ENCODE measurements at regions not wholly inside any gene's neighbourhood (a gene's known extent, or its start where the extent isn't known, plus 50 kb on each side); places are given as distances from the start of the nearest gene placed in this dataset.

GRCh38 chr2:9118383-9118960 lies 88.1 kb upstream of the ASAP2 start:
- no peak for TF ChIP-seq TAF1 (IDR thresholded peaks at IDR 0.05; ENCODE audit: low read depth, low read length)
- no peak for TF ChIP-seq POLR2AphosphoS5 (IDR thresholded peaks at IDR 0.05; ENCODE audit: low read depth, low read length)
- no peak for TF ChIP-seq SPI1 (IDR thresholded peaks at IDR 0.05; ENCODE audit: low read depth, low read length)
- no peak for TF ChIP-seq PAX5 (IDR thresholded peaks at IDR 0.05; ENCODE audit: insufficient read depth, low read length, severe bottlenecking)
- TF ChIP-seq POLR2A (IDR thresholded peaks at IDR 0.05; ENCODE audit: low read depth, low read length): no peak
- no peak for TF ChIP-seq POU2F2 (IDR thresholded peaks at IDR 0.05; ENCODE audit: low read depth, low read length)
- DNase-seq (ENCODE audit: insufficient read length, low spot score) (no peak), FAIRE-seq (no peak)

- TF ChIP-seq POLR2A (IDR thresholded peaks at IDR 0.05; ENCODE audit: low read depth, low read length) (no peak), SPI1 (IDR thresholded peaks at IDR 0.05; ENCODE audit: low read depth, low read length) (no peak), POU2F2 (IDR thresholded peaks at IDR 0.05; ENCODE audit: low read depth, low read length) (no peak), POLR2AphosphoS5 (IDR thresholded peaks at IDR 0.05; ENCODE audit: low read depth, low read length) (no peak), TAF1 (IDR thresholded peaks at IDR 0.05; ENCODE audit: low read depth, low read length) (no peak), PAX5 (IDR thresholded peaks at IDR 0.05; ENCODE audit: insufficient read depth, low read length, severe bottlenecking) (no peak)
- DNase-seq (ENCODE audit: insufficient read length, low spot score) (no peak), FAIRE-seq (no peak)
These were observed 91.4 kb upstream of the ASAP2 start for GRCh38 chr2:9115229-9115628.

- TF ChIP-seq POLR2A (IDR thresholded peaks at IDR 0.05; ENCODE audit: low read depth, low read length): no peak
- no peak for TF ChIP-seq POU2F2 (IDR thresholded peaks at IDR 0.05; ENCODE audit: low read depth, low read length)
- TF ChIP-seq SPI1 (IDR thresholded peaks at IDR 0.05; ENCODE audit: low read depth, low read length): no peak
- no peak for TF ChIP-seq TAF1 (IDR thresholded peaks at IDR 0.05; ENCODE audit: low read depth, low read length)
- no peak for TF ChIP-seq PAX5 (IDR thresholded peaks at IDR 0.05; ENCODE audit: insufficient read depth, low read length, severe bottlenecking)
- no peak for TF ChIP-seq POLR2AphosphoS5 (IDR thresholded peaks at IDR 0.05; ENCODE audit: low read depth, low read length)
- no peak for DNase-seq (ENCODE audit: insufficient read length, low spot score)
- no peak for FAIRE-seq
These were observed 92.2 kb upstream of the ASAP2 start for GRCh38 chr2:9114458-9114857.

DNA sequence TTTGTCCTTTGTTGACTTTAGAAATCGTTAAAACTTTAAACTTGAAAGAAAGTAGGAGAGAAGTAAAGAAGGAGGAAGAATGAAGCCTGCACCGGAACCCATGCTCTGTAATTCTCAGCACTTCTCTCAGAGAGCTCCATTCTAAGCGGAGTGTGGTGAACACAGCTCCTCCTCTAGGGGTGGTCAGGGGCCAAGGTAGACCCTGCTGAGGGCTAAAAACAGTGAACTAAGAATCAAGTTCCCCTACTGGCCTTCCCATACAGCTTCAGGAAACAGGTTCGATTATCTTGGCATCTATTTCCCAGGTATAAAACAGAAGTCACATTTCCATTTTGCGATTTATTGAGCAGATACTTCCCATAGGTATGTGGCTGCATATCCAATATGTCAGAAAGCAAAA lies 92.7 kb upstream of the ASAP2 start:
- no peak for TF ChIP-seq POLR2A (IDR thresholded peaks at IDR 0.05; ENCODE audit: low read depth, low read length)
- no peak for TF ChIP-seq POU2F2 (IDR thresholded peaks at IDR 0.05; ENCODE audit: low read depth, low read length)
- DNase-seq (ENCODE audit: insufficient read length, low spot score) (no peak), FAIRE-seq (no peak)

DNA sequence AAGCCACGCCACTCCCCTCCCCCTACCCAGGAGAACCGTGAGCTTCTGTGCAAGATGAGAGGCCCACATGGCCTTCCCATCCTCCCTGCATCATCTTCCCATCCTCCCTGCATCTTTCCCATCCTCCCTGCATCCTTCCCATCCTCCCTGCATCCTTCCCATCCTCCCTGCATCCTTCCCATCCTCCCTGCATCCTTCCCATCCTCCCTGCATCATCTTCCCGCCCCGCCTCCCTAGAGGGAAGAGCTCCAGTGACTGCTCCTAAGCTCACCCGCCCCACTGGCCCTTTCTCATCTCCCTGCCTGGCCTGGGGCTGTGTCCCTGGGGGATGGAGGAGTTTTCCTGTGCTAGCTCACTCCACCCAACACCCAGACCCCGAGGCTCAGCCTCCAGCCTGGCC lies 93.3 kb upstream of the ASAP2 start:
- FAIRE-seq (no peak), DNase-seq (ENCODE audit: insufficient read length, low spot score) (no peak)
- TF ChIP-seq POLR2AphosphoS5 (IDR thresholded peaks at IDR 0.05; ENCODE audit: low read depth, low read length) (no peak), POLR2A (IDR thresholded peaks at IDR 0.05; ENCODE audit: low read depth, low read length) (no peak), PAX5 (IDR thresholded peaks at IDR 0.05; ENCODE audit: insufficient read depth, low read length, severe bottlenecking) (no peak), POU2F2 (IDR thresholded peaks at IDR 0.05; ENCODE audit: low read depth, low read length) (no peak), SPI1 (IDR thresholded peaks at IDR 0.05; ENCODE audit: low read depth, low read length) (no peak), TAF1 (IDR thresholded peaks at IDR 0.05; ENCODE audit: low read depth, low read length) (no peak)

DNA sequence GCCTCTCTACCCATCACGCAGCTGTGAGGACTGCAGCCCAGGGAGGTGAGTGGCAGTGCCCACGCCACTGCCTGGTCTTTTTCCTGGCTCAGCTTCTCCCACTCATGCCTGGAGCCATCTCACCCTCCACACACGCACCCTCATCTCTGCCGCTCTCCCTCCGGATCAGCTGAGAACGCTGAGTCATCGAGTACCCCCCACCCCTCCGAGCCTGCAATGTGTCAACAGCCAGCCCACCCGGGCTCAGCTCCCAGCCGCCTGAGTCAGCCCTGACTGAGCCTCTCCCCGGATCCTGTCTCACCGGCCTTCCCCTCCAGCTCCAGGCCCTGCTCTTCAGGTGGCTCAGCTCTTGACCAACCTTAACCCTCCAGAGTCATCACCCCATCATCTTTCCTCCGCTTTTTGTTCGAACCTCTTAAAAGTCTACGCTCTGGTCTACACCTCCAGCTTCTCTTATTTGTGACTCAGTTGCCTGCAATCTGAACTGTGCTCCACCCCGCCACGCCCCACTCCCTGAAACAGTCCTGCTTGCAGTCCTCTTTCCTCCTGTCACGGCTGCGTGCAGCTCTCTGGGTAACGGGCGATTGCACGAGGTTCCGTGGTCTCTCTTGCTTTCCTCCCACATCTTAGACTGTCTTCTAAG lies 94.4 kb upstream of the ASAP2 start:
- no peak for FAIRE-seq
- TF ChIP-seq PAX5 (IDR thresholded peaks at IDR 0.05; ENCODE audit: insufficient read depth, low read length, severe bottlenecking) (no peak), TAF1 (IDR thresholded peaks at IDR 0.05; ENCODE audit: low read depth, low read length) (no peak), SPI1 (IDR thresholded peaks at IDR 0.05; ENCODE audit: low read depth, low read length) (no peak), POLR2AphosphoS5 (IDR thresholded peaks at IDR 0.05; ENCODE audit: low read depth, low read length) (no peak), POLR2A (IDR thresholded peaks at IDR 0.05; ENCODE audit: low read depth, low read length) (no peak), POU2F2 (IDR thresholded peaks at IDR 0.05; ENCODE audit: low read depth, low read length) (no peak)
- no peak for DNase-seq (ENCODE audit: insufficient read length, low spot score)

GRCh38 chr2:9110893-9111569 lies 95.6 kb upstream of the ASAP2 start:
- DNase-seq (ENCODE audit: insufficient read length, low spot score) (no peak), FAIRE-seq (no peak)
- TF ChIP-seq POLR2AphosphoS5 (IDR thresholded peaks at IDR 0.05; ENCODE audit: low read depth, low read length) (no peak), SPI1 (IDR thresholded peaks at IDR 0.05; ENCODE audit: low read depth, low read length) (no peak), POU2F2 (IDR thresholded peaks at IDR 0.05; ENCODE audit: low read depth, low read length) (no peak), TAF1 (IDR thresholded peaks at IDR 0.05; ENCODE audit: low read depth, low read length) (no peak), POLR2A (IDR thresholded peaks at IDR 0.05; ENCODE audit: low read depth, low read length) (no peak), PAX5 (IDR thresholded peaks at IDR 0.05; ENCODE audit: insufficient read depth, low read length, severe bottlenecking) (no peak)

DNA sequence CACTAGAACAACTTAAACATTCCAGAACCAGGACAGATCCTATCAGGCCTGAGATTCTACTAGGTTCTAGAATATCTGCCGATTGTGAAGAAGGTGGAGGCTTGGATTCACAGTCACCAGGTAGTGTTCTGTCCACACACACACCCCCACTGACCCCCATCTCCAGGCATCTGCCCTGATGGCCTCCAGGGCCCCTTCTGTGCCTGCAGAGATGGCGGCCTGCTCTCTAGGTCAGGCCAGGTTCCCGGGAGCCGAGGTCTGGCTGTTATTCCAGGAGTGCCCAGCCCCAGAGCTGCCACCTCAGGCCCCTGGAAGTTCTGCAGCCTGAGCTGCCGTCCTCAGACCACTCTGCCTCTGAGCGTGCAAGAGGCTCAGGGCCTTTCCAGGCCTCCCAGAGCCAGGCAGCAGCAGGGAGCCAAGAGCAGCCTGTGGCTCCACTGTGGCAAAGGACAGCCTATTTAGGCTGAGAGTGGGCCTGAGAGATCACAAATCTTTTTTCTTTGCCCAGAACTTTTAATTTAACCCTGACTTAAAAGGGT lies 96.2 kb upstream of the ASAP2 start:
- no peak for DNase-seq (ENCODE audit: insufficient read length, low spot score)
- TF ChIP-seq SPI1 (IDR thresholded peaks at IDR 0.05; ENCODE audit: low read depth, low read length): no peak
- TF ChIP-seq TAF1 (IDR thresholded peaks at IDR 0.05; ENCODE audit: low read depth, low read length): no peak
- no peak for TF ChIP-seq POLR2AphosphoS5 (IDR thresholded peaks at IDR 0.05; ENCODE audit: low read depth, low read length)
- no peak for TF ChIP-seq POU2F2 (IDR thresholded peaks at IDR 0.05; ENCODE audit: low read depth, low read length)
- TF ChIP-seq POLR2A (IDR thresholded peaks at IDR 0.05; ENCODE audit: low read depth, low read length): no peak
- TF ChIP-seq PAX5 (IDR thresholded peaks at IDR 0.05; ENCODE audit: insufficient read depth, low read length, severe bottlenecking): no peak
- FAIRE-seq: no peak

GRCh38 chr2:9109871-9110270 lies 96.7 kb upstream of the ASAP2 start:
- FAIRE-seq: no peak
- DNase-seq (ENCODE audit: insufficient read length, low spot score): no peak
- TF ChIP-seq POU2F2 (IDR thresholded peaks at IDR 0.05; ENCODE audit: low read depth, low read length) (no peak), SPI1 (IDR thresholded peaks at IDR 0.05; ENCODE audit: low read depth, low read length) (no peak), PAX5 (IDR thresholded peaks at IDR 0.05; ENCODE audit: insufficient read depth, low read length, severe bottlenecking) (no peak), POLR2AphosphoS5 (IDR thresholded peaks at IDR 0.05; ENCODE audit: low read depth, low read length) (no peak), TAF1 (IDR thresholded peaks at IDR 0.05; ENCODE audit: low read depth, low read length) (no peak), POLR2A (IDR thresholded peaks at IDR 0.05; ENCODE audit: low read depth, low read length) (no peak)
